Mesenchymal stem cell (in vitro differentiated cells and primary cell): ENCODE measurements at regions not wholly inside any gene's neighbourhood (a gene's known extent, or its start where the extent isn't known, plus 50 kb on each side); places are given as distances from the start of the nearest gene placed in this dataset.

Experiments used
- DNase-seq: peaks from one replicate; pipeline ENCODE4 v3.0.0-alpha.2; 2013
- H2AFZ ChIP-seq: one replicate; pipeline ENCODE4 v1.6.1; 2013; ENCODE audit warnings: low read depth, mild to moderate bottlenecking, control low read depth, inconsistent platforms, low read length, moderate library complexity
- H2AK5ac ChIP-seq: 2 replicates; pipeline ENCODE4 v1.6.1; 2013; ENCODE audit warnings: low read length, moderate library complexity, mild to moderate bottlenecking, inconsistent platforms; ENCODE audit not compliant: severe bottlenecking
- H2BK120ac ChIP-seq: one replicate; pipeline ENCODE4 v1.6.1; 2013; ENCODE audit warnings: low read depth, mild to moderate bottlenecking, inconsistent platforms, low read length, moderate library complexity
- H2BK12ac ChIP-seq, 2 experiments: one replicate each; pipeline ENCODE4 v1.6.1; 2013; ENCODE audit warnings: inconsistent platforms in 2 of 2, low read length in 2 of 2, mild to moderate bottlenecking in 2 of 2, moderate library complexity in 2 of 2, control low read depth in 1 of 2
- H2BK15ac ChIP-seq: one replicate; pipeline ENCODE4 v1.6.1; 2013; ENCODE audit warnings: mild to moderate bottlenecking, low read depth, inconsistent platforms; ENCODE audit not compliant: poor library complexity, severe bottlenecking
- H2BK5ac ChIP-seq: 2 replicates; pipeline ENCODE4 v1.6.1; 2013; ENCODE audit warnings: low read depth, mild to moderate bottlenecking, low read length, control low read depth, inconsistent platforms; ENCODE audit not compliant: poor library complexity, severe bottlenecking
- H3K14ac ChIP-seq, 2 experiments: one replicate each; pipeline ENCODE4 v1.6.1; 2013; ENCODE audit warnings: inconsistent platforms in 2 of 2, low read length in 2 of 2, control low read depth in 1 of 2, mild to moderate bottlenecking in 1 of 2, moderate library complexity in 1 of 2
- H3K18ac ChIP-seq, 2 experiments: one replicate each; pipeline ENCODE4 v1.6.1; 2013; ENCODE audit warnings: inconsistent platforms in 2 of 2, low read length in 2 of 2, control low read depth in 1 of 2, low read depth in 1 of 2, mild to moderate bottlenecking in 1 of 2
- H3K23ac ChIP-seq, 2 experiments: one replicate each; pipeline ENCODE4 v1.6.1; 2013; ENCODE audit warnings: inconsistent platforms in 2 of 2, low read length in 2 of 2, mild to moderate bottlenecking in 2 of 2, moderate library complexity in 2 of 2, control low read depth in 1 of 2
- H3K27ac ChIP-seq: 2 replicates; pipeline ENCODE4 v1.5.1; 2013; ENCODE audit warnings: mild to moderate bottlenecking, moderate library complexity, low read length, control low read depth, inconsistent platforms; ENCODE audit not compliant: poor library complexity, severe bottlenecking
- H3K27me3 ChIP-seq, 2 experiments: 2 replicates each; pipeline versions ENCODE4 v1.6.1 to v1.7.0; 2013; ENCODE audit warnings: low read length in 2 of 2, mild to moderate bottlenecking in 2 of 2, moderate library complexity in 2 of 2, control low read depth in 1 of 2, inconsistent platforms in 1 of 2; ENCODE audit not compliant: control insufficient read depth in 1 of 2, insufficient read depth in 1 of 2
- H3K36me3 ChIP-seq, 2 experiments: 2 replicates each; pipeline versions ENCODE4 v1.6.1 to v1.7.0; 2013; ENCODE audit warnings: low read length in 2 of 2, control low read depth in 1 of 2, inconsistent platforms in 1 of 2, low read depth in 1 of 2, mild to moderate bottlenecking in 1 of 2; ENCODE audit not compliant: insufficient read depth in 2 of 2, control insufficient read depth in 1 of 2
- H3K4ac ChIP-seq, 2 experiments: one replicate each; pipeline ENCODE4 v1.6.1; 2013; ENCODE audit warnings: inconsistent platforms in 2 of 2, low read length in 2 of 2, mild to moderate bottlenecking in 2 of 2, moderate library complexity in 2 of 2, control low read depth in 1 of 2, low read depth in 1 of 2
- H3K4me1 ChIP-seq: 2 replicates; pipeline ENCODE4 v1.6.1; 2013; ENCODE audit warnings: low read depth, low read length, control low read depth; ENCODE audit not compliant: control insufficient read depth, insufficient read depth
- H3K4me2 ChIP-seq: 2 replicates; pipeline ENCODE4 v1.6.1; 2013; ENCODE audit warnings: low read length, mild to moderate bottlenecking, inconsistent platforms; ENCODE audit not compliant: poor library complexity, severe bottlenecking
- H3K4me3 ChIP-seq, 2 experiments: 2 replicates each; pipeline versions ENCODE4 v1.5.1 to v1.7.0; 2013; ENCODE audit warnings: low read length in 2 of 2, mild to moderate bottlenecking in 2 of 2, control low read depth in 1 of 2, low read depth in 1 of 2; ENCODE audit not compliant: insufficient read depth in 1 of 2
- H3K79me1 ChIP-seq: replicated peaks from 2 replicates; pipeline ENCODE4 v1.6.1; 2013; ENCODE audit warnings: mild to moderate bottlenecking, control low read depth, low read length, inconsistent platforms; ENCODE audit not compliant: poor library complexity, severe bottlenecking
- H3K9ac ChIP-seq: 2 replicates; pipeline ENCODE4 v1.7.0; 2013; ENCODE audit warnings: mild to moderate bottlenecking, low read length, moderate library complexity
- H3K9me3 ChIP-seq: 2 replicates; pipeline ENCODE4 v1.7.0; 2013; ENCODE audit warnings: mild to moderate bottlenecking, low read length; ENCODE audit not compliant: control insufficient read depth
- H4K8ac ChIP-seq: one replicate; pipeline ENCODE4 v1.6.1; 2013; ENCODE audit warnings: inconsistent platforms, mild to moderate bottlenecking, low read length, moderate library complexity
- H4K91ac ChIP-seq: one replicate; pipeline ENCODE4 v1.6.1; 2013; ENCODE audit warnings: mild to moderate bottlenecking, low read length, inconsistent platforms
- WGBS: methylation state at CpG from one replicate; pipeline ENCODE4 v1.1.7; 2013; ENCODE audit warnings: mixed read lengths; 5-methylcytosine and 5-hydroxymethylcytosine counted together

GRCh38 chrX:26788402-26788998 lies 572.5 kb downstream of the MAGEB5 start:
- Histone ChIP-seq H4K91ac (no peak overlapping the region), H3K14ac (no peak overlapping the region), H3K9ac (no peak overlapping the region), H2BK120ac (no peak overlapping the region), H2AFZ (no peak overlapping the region), H3K18ac (no peak overlapping the region), H3K27ac (no peak overlapping the region), H3K9me3 (no peaks in the 10 kb centered on the region), H2AK5ac (no peak overlapping the region), H3K36me3 (no peaks in the 10 kb centered on the region), H4K8ac (no peak overlapping the region), H3K4me2 (no peak overlapping the region), H2BK5ac (no peak overlapping the region), H3K23ac (no peak overlapping the region), H3K79me1 (no peaks in the 10 kb centered on the region), H3K4ac (no peak overlapping the region), H2BK12ac (no peak overlapping the region), H3K27me3 (no peaks in the 10 kb centered on the region), H3K4me1 (no peaks in the 10 kb centered on the region), H2BK15ac (no peak overlapping the region), H3K4me3 (no peak overlapping the region)
- no peak for DNase-seq
- WGBS: no CpG with 5 or more reads among the region's 1 CpG

DNA sequence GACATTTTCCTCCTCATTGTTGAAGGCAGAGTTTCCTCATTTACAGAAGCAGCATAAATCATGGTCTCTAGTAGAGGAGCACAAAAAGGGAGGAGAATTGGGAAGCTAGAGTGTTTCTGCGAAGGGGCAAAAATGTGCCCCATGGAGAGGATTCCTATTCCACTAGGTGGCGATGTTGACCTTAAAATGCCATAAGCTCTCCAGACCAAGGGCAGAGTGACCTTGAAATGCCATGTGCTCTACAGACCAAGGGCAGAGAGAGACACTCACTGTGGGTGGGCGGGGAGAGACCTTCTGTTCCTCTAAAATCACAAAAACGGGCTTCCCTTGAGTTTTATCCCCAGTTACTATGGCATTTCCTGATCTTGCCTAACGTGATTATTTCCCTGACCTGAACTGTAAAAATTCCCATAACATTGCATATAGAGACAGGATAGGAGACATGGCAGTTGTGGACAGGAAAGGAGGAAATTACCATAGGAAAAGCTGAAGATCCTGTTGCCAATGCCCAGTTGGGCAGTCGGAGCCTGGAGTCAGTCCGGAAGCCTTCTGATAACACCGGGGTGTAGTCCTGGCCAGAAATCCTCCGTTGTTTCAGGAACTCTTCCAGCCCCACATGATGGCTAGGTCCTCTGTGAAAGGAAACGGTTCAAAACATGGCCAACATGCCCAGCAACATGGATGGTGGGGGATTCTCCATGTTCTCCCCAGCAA lies 567.7 kb downstream of the MAGEB5 start:
- peak; percentile 5 for DNase-seq
- H2BK12ac ChIP-seq: no peak overlapping the region
- no peak overlapping the region for H3K18ac ChIP-seq
- H4K8ac ChIP-seq: no peak overlapping the region
- no peak overlapping the region for H2BK15ac ChIP-seq
- no peak overlapping the region for H3K14ac ChIP-seq
- no peak overlapping the region for H3K23ac ChIP-seq
- no peaks in the 10 kb centered on the region for H3K36me3 ChIP-seq
- H4K91ac ChIP-seq: no peak overlapping the region
- H3K27ac ChIP-seq: no peak overlapping the region
- no peak overlapping the region for H2BK5ac ChIP-seq
- H3K4me1 ChIP-seq: no peaks in the 10 kb centered on the region
- H2AK5ac ChIP-seq: no peak overlapping the region
- H2AFZ ChIP-seq: no peak overlapping the region
- no peak overlapping the region for H3K4ac ChIP-seq
- WGBS: 72% methylated on average over 7 of the region's 10 CpGs
- H3K4me2 ChIP-seq: no peak overlapping the region
- H2BK120ac ChIP-seq: no peak overlapping the region
- no peak overlapping the region for H3K4me3 ChIP-seq
- H3K9me3 ChIP-seq: peaks cover 1% of the 10 kb centered on the region
- H3K79me1 ChIP-seq: no peaks in the 10 kb centered on the region
- H3K9ac ChIP-seq: no peak overlapping the region
- no peaks in the 10 kb centered on the region for H3K27me3 ChIP-seq

GRCh38 chrX:26778320-26778888 lies 562.4 kb downstream of the MAGEB5 start:
- WGBS: 58% methylated on average over 2 of the region's 3 CpGs
- Histone ChIP-seq H3K9me3 (peaks cover 11% of the 10 kb centered on the region), H3K4me2 (no peak overlapping the region), H2BK12ac (no peak overlapping the region), H3K4me3 (no peak overlapping the region), H3K4ac (no peak overlapping the region), H3K9ac (no peak overlapping the region), H4K8ac (no peak overlapping the region), H2AFZ (no peak overlapping the region), H3K23ac (no peak overlapping the region), H2AK5ac (no peak overlapping the region), H3K79me1 (no peaks in the 10 kb centered on the region), H2BK15ac (no peak overlapping the region), H3K27me3 (no peaks in the 10 kb centered on the region), H3K27ac (no peak overlapping the region), H4K91ac (no peak overlapping the region), H3K18ac (no peak overlapping the region), H3K14ac (no peak overlapping the region), H3K4me1 (no peaks in the 10 kb centered on the region), H3K36me3 (no peaks in the 10 kb centered on the region), H2BK5ac (no peak overlapping the region), H2BK120ac (no peak overlapping the region)
- DNase-seq: no peak

GRCh38 chrX:26762253-26762652 lies 546.3 kb downstream of the MAGEB5 start:
- no peak overlapping the region for H2AFZ ChIP-seq
- no peak overlapping the region for H2BK12ac ChIP-seq

More at GRCh38 chrX:26762253-26762652, 546.3 kb downstream of the MAGEB5 start:
- Histone ChIP-seq H3K27ac (no peak overlapping the region), H3K36me3 (no peaks in the 10 kb centered on the region), H2AK5ac (no peak overlapping the region), H4K91ac (no peak overlapping the region), H3K4ac (no peak overlapping the region), H3K18ac (no peak overlapping the region), H3K4me1 (no peaks in the 10 kb centered on the region), H3K79me1 (no peaks in the 10 kb centered on the region), H3K9ac (no peak overlapping the region), H4K8ac (no peak overlapping the region), H3K9me3 (no peaks in the 10 kb centered on the region), H2BK5ac (no peak overlapping the region), H2BK120ac (no peak overlapping the region), H3K4me3 (no peak overlapping the region), H3K27me3 (no peaks in the 10 kb centered on the region), H3K14ac (no peak overlapping the region), H3K23ac (no peak overlapping the region), H2BK15ac (no peak overlapping the region), H3K4me2 (no peak overlapping the region)
- DNase-seq: no peak
- no CpG with 5 or more reads among the region's 2 CpGs for WGBS
